H1 (cell line): ENCODE measurements at regions not wholly inside any gene's neighbourhood (a gene's known extent, or its start where the extent isn't known, plus 50 kb on each side); places are given as distances from the start of the nearest gene placed in this dataset.

Experiments used
- BCL11A ChIP-seq, 2 experiments: IDR thresholded peaks; one replicate each; pipeline ENCODE4 v1.6.1; 2011; ENCODE audit warnings: low read depth in 2 of 2, low read length in 2 of 2, mild to moderate bottlenecking in 2 of 2
- E2F6 ChIP-seq: IDR thresholded peaks from 2 replicates; pipeline ENCODE4 v1.6.1; 2012; ENCODE audit warnings: inconsistent platforms
- JUND ChIP-seq: IDR thresholded peaks from 2 replicates; pipeline ENCODE4 v1.6.1; 2011; ENCODE audit warnings: mild to moderate bottlenecking, improper control_type of control experiment, low read length
- NRF1 ChIP-seq: IDR thresholded peaks from 2 replicates; pipeline ENCODE4 v1.6.1; 2011; ENCODE audit warnings: mild to moderate bottlenecking, low read depth, low read length, improper control_type of control experiment

- TF ChIP-seq NRF1 (no peak), E2F6 (no peak), BCL11A (IDR thresholded peaks at IDR 0.05; ENCODE audit: low read depth in 2 of 2, low read length in 2 of 2) (no peak), JUND (no peak)
Observed at GRCh38 chr6:165900970-165901369, 237.9 kb upstream of the PDE10A start (continued).
